Activated CD8-positive, alpha-beta T cell treated with anti-CD3 and anti-CD28 coated beads, Interleukin-2, amount 10 ng/mL, durations not matched to agents 7 days and 5 days (primary cell): ENCODE measurements at regions not wholly inside any gene's neighbourhood (a gene's known extent, or its start where the extent isn't known, plus 50 kb on each side); places are given as distances from the start of the nearest gene placed in this dataset.

Experiments
- ATAC-seq: fragments of 150-1000 bp; cut with Tn5 transposase; one replicate; pipeline ENCODE4 v1.10.0; 2021; ENCODE audit warnings: moderate library complexity
- CTCF ChIA-PET: fragments of 350-600 bp; sonication (Branson Sonifier 250); formaldehyde crosslinking; loops from one replicate; lab custom pipeline; 2021; ENCODE audit warnings: antibody characterized with exemption; lab: Charles Lee
- POLR2A ChIA-PET: fragments of 350-600 bp; sonication (Branson Sonifier 250); formaldehyde crosslinking; loops from one replicate; lab custom pipeline; 2021; ENCODE audit warnings: antibody characterized with exemption; lab: Charles Lee
- DNase-seq: peaks from one replicate; pipeline ENCODE4 v3.0.0-alpha.2; 2020
- H3K27ac Mint-ChIP-seq: one replicate; pipeline ENCODE4 v1.8.0; 2021; ENCODE audit warnings: mild to moderate bottlenecking, mixed read lengths
- H3K27me3 Mint-ChIP-seq: one replicate; pipeline ENCODE4 v1.8.0; 2021; ENCODE audit warnings: low read depth, mixed read lengths
- H3K36me3 Mint-ChIP-seq: one replicate; pipeline ENCODE4 v1.8.0; 2021; ENCODE audit warnings: low read depth, mixed read lengths
- H3K4me1 Mint-ChIP-seq: one replicate; pipeline ENCODE4 v1.8.0; 2021; ENCODE audit warnings: low read depth, mixed read lengths
- H3K4me3 Mint-ChIP-seq: one replicate; pipeline ENCODE4 v1.8.0; 2021; ENCODE audit warnings: mild to moderate bottlenecking, mixed read lengths
- H3K9me3 Mint-ChIP-seq: one replicate; pipeline ENCODE4 v1.8.0; 2022; ENCODE audit warnings: mixed read lengths; ENCODE audit not compliant: insufficient read depth

- POLR2A ChIA-PET = no interaction called here
- Mint-ChIP-seq H3K27ac (no peak overlapping the region), H3K4me3 (no peak overlapping the region), H3K36me3 (no peaks in the 10 kb centered on the region), H3K4me1 (no peaks in the 10 kb centered on the region), H3K27me3 (no peaks in the 10 kb centered on the region), H3K9me3 (peaks cover 5% of the 10 kb centered on the region)
- CTCF ChIA-PET = no interaction called here
- DNase-seq (no peak), ATAC-seq (no peak)
These were observed 589.9 kb downstream of the PCDH19 start for GRCh38 chrX:99820197-99820596.

DNA sequence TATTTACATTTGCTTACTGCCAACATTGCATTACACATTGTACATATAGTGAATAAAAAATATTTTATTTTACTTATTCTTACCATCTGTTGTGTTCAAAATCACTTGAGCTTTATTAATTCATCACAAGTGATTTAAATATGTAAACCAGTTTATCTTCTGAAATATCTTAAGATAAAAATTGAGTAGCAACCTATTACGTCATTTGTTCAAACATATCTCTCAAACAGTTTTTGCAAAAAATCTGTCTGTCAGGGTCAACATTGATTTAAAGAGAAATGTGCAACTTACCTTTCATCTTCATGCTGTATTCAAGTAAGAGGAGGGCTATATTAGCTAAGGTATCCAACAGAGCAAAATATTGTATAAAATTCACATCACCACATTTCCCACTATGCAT, 610.1 kb downstream of the PCDH19 start:
- ChIA-PET POLR2A (no interaction called here), CTCF (no interaction called here)
- no peak for ATAC-seq
- Mint-ChIP-seq H3K36me3 (no peaks in the 10 kb centered on the region), H3K27me3 (no peaks in the 10 kb centered on the region), H3K4me1 (no peaks in the 10 kb centered on the region), H3K9me3 (no peaks in the 10 kb centered on the region), H3K27ac (no peak overlapping the region), H3K4me3 (no peak overlapping the region)
- DNase-seq = no peak

GRCh38 chrX:99798936-99799335, 611.1 kb downstream of the PCDH19 start:
- Mint-ChIP-seq H3K4me1 (no peaks in the 10 kb centered on the region), H3K4me3 (no peak overlapping the region), H3K27me3 (no peaks in the 10 kb centered on the region), H3K27ac (no peak overlapping the region), H3K36me3 (no peaks in the 10 kb centered on the region), H3K9me3 (no peaks in the 10 kb centered on the region)
- DNase-seq = no peak
- ChIA-PET POLR2A (no interaction called here), CTCF (no interaction called here)
- no peak for ATAC-seq

GRCh38 chrX:99795495-99795894, 614.6 kb downstream of the PCDH19 start:
- Mint-ChIP-seq H3K9me3 (peaks cover 6% of the 10 kb centered on the region), H3K27me3 (no peaks in the 10 kb centered on the region), H3K27ac (no peak overlapping the region), H3K4me3 (no peak overlapping the region), H3K4me1 (no peaks in the 10 kb centered on the region), H3K36me3 (no peaks in the 10 kb centered on the region)
- POLR2A ChIA-PET = no interaction called here
- no peak for ATAC-seq
- no peak for DNase-seq
- CTCF ChIA-PET = no interaction called here

- Mint-ChIP-seq H3K27me3 (no peaks in the 10 kb centered on the region), H3K4me3 (no peak overlapping the region), H3K36me3 (no peaks in the 10 kb centered on the region), H3K9me3 (no peaks in the 10 kb centered on the region), H3K27ac (no peak overlapping the region), H3K4me1 (no peaks in the 10 kb centered on the region)
- no peak for DNase-seq
- CTCF ChIA-PET = no interaction called here
- POLR2A ChIA-PET = no interaction called here
- no peak for ATAC-seq
These were observed 627.5 kb downstream of the PCDH19 start for GRCh38 chrX:99782516-99783040.

DNA sequence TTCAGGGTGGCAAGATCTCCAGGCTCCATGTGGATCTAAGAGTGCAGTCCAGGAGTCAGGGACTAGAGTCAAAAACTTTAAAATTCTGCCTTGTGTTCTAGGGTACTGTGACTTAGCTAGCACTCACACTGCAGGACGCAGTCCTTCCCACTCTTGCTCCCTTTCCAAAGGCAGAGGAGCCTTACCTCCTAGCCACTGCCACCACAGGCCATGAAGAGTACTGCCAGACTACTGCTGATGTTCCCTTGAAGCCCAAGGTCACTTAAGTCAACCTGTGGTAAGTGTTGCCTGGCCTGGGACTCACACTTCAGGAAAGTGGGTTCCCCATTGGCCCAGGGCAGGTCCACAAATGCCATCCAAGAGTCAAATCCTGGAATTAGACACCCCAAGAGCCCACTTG, 632.2 kb downstream of the PCDH19 start:
- H3K27ac Mint-ChIP-seq = no peak overlapping the region
- DNase-seq = no peak
- no peaks in the 10 kb centered on the region for H3K36me3 Mint-ChIP-seq
- no peak overlapping the region for H3K4me3 Mint-ChIP-seq
- ChIA-PET CTCF (no interaction called here), POLR2A (no interaction called here)
- H3K9me3 Mint-ChIP-seq = peaks cover 7% of the 10 kb centered on the region
- H3K4me1 Mint-ChIP-seq = no peaks in the 10 kb centered on the region
- ATAC-seq = no peak
- H3K27me3 Mint-ChIP-seq = no peaks in the 10 kb centered on the region

- no peak for ATAC-seq
- no peaks in the 10 kb centered on the region for H3K36me3 Mint-ChIP-seq
- ChIA-PET POLR2A (no interaction called here), CTCF (no interaction called here)
- H3K27me3 Mint-ChIP-seq = no peaks in the 10 kb centered on the region
- no peak for DNase-seq
- H3K9me3 Mint-ChIP-seq = peaks cover 4% of the 10 kb centered on the region
- no peaks in the 10 kb centered on the region for H3K4me1 Mint-ChIP-seq
- H3K27ac Mint-ChIP-seq = no peak overlapping the region
- H3K4me3 Mint-ChIP-seq = no peak overlapping the region
These were observed 648.3 kb downstream of the PCDH19 start for GRCh38 chrX:99761731-99762130.

DNA sequence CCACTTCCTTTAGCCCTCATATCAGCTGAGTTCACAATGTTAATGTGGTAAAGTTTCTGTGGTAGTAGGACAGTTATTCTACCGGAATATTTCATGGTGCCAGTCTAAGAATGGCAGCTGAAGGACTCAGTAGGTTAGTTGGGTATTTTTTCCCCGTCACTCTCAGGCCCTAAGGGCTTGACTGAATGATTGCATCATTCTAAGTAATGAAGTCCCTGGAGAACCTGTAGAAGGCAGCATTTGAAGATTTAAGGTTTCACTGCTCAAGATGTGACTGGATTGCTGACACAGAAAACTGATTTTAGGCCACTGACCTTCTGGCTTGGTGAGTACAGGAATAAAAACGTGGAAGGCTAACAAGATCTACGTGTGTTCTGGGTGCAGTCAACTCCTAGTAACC, 657.3 kb downstream of the PCDH19 start:
- no peak overlapping the region for H3K4me3 Mint-ChIP-seq
- no peaks in the 10 kb centered on the region for H3K9me3 Mint-ChIP-seq
- H3K27me3 Mint-ChIP-seq = no peaks in the 10 kb centered on the region
- ATAC-seq (no peak), DNase-seq (no peak)
- H3K4me1 Mint-ChIP-seq = no peaks in the 10 kb centered on the region
- H3K36me3 Mint-ChIP-seq = no peaks in the 10 kb centered on the region
- CTCF ChIA-PET = no interaction called here
- no peak overlapping the region for H3K27ac Mint-ChIP-seq
- POLR2A ChIA-PET = no interaction called here

GRCh38 chrX:99750721-99751120, 659.4 kb downstream of the PCDH19 start:
- DNase-seq (no peak), ATAC-seq (no peak)
- no peaks in the 10 kb centered on the region for H3K36me3 Mint-ChIP-seq
- H3K4me1 Mint-ChIP-seq = no peaks in the 10 kb centered on the region
- H3K4me3 Mint-ChIP-seq = no peak overlapping the region
- no peak overlapping the region for H3K27ac Mint-ChIP-seq
- no peaks in the 10 kb centered on the region for H3K9me3 Mint-ChIP-seq
- CTCF ChIA-PET = no interaction called here
- H3K27me3 Mint-ChIP-seq = no peaks in the 10 kb centered on the region
- POLR2A ChIA-PET = no interaction called here

- H3K27ac Mint-ChIP-seq = no peak overlapping the region
- H3K4me3 Mint-ChIP-seq = no peak overlapping the region
- DNase-seq (no peak), ATAC-seq (no peak)
- H3K36me3 Mint-ChIP-seq = no peaks in the 10 kb centered on the region
- POLR2A ChIA-PET = no interaction called here
- no peaks in the 10 kb centered on the region for H3K27me3 Mint-ChIP-seq
- no peaks in the 10 kb centered on the region for H3K4me1 Mint-ChIP-seq
- H3K9me3 Mint-ChIP-seq = peaks cover under 1% of the 10 kb centered on the region
- CTCF ChIA-PET = no interaction called here
These were observed 688.0 kb downstream of the PCDH19 start for GRCh38 chrX:99722094-99722493.

DNA sequence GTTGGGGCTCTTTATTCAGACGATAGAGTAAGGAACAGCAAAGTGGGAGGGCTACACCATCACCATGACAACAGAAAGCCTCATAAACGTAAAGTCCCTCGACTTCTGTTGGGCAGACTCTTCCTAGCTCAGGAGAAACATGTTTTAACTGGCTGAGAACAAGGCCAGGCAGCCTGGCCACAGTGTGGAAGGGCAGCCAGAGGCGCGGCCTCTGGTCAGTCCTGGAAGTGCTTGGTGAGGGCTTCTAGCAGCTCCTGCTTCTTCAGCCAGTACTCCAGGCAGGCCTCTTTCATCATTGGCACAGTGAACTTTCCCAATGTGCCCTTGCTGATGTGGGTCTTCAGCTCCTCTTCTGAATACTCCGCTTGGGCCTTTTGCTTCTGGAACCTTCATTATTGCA, 690.9 kb downstream of the PCDH19 start:
- Mint-ChIP-seq H3K9me3 (no peaks in the 10 kb centered on the region), H3K4me1 (no peaks in the 10 kb centered on the region), H3K36me3 (no peaks in the 10 kb centered on the region), H3K27ac (no peak overlapping the region), H3K4me3 (no peak overlapping the region), H3K27me3 (no peaks in the 10 kb centered on the region)
- CTCF ChIA-PET = no interaction called here
- POLR2A ChIA-PET = no interaction called here
- ATAC-seq (no peak), DNase-seq (no peak)

DNA sequence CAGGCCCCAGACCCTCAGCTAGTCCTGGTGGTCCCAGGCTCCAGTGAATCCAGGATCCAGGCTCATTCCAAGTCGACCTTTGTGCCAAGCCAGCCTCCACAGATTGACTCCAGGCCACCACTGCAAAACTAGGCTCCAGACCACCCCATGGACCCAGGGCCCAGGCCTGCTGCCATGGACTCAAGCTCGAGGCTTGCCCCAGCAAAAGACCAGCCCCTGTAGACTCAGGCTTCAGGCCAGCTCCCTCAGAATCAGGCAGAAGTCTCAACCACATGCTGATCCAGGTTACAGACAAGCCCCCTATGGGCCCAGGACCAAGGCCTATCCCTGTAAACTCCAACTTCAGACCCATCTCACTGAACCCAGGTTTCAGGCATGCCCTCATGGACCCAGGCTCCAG, 692.4 kb downstream of the PCDH19 start:
- Mint-ChIP-seq H3K9me3 (no peaks in the 10 kb centered on the region), H3K36me3 (no peaks in the 10 kb centered on the region), H3K27ac (no peak overlapping the region), H3K4me3 (no peak overlapping the region), H3K4me1 (no peaks in the 10 kb centered on the region), H3K27me3 (no peaks in the 10 kb centered on the region)
- ChIA-PET CTCF (no interaction called here), POLR2A (no interaction called here)
- DNase-seq (no peak), ATAC-seq (no peak)

DNA sequence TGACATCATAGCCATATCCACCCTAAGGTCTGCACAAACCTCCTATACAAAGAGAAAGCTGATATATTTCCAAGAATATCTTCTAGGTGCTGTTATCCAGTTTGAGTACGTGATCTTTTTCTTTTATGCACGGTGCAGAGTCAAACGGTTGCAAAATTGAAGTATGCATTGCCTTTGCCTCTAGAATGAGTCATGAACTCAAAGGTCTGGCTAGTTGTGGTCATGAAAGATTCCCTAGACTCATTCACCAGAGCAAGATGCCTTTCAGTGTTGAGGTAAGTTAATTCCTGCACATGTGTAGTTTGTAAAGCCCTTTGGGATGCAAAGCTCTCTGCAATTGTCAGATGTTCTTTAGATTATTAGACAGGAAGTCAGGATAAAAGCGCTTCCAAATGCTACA, 704.4 kb downstream of the PCDH19 start:
- no peak overlapping the region for H3K27ac Mint-ChIP-seq
- no peaks in the 10 kb centered on the region for H3K27me3 Mint-ChIP-seq
- ChIA-PET CTCF (no interaction called here), POLR2A (no interaction called here)
- DNase-seq (no peak), ATAC-seq (no peak)
- no peaks in the 10 kb centered on the region for H3K4me1 Mint-ChIP-seq
- no peaks in the 10 kb centered on the region for H3K36me3 Mint-ChIP-seq
- H3K9me3 Mint-ChIP-seq = no peaks in the 10 kb centered on the region
- H3K4me3 Mint-ChIP-seq = no peak overlapping the region
